ENCODE measurements at regions not wholly inside any gene's neighbourhood (a gene's known extent, or its start where the extent isn't known, plus 50 kb on each side); places are given as distances from the start of the nearest gene placed in this dataset.

DNA sequence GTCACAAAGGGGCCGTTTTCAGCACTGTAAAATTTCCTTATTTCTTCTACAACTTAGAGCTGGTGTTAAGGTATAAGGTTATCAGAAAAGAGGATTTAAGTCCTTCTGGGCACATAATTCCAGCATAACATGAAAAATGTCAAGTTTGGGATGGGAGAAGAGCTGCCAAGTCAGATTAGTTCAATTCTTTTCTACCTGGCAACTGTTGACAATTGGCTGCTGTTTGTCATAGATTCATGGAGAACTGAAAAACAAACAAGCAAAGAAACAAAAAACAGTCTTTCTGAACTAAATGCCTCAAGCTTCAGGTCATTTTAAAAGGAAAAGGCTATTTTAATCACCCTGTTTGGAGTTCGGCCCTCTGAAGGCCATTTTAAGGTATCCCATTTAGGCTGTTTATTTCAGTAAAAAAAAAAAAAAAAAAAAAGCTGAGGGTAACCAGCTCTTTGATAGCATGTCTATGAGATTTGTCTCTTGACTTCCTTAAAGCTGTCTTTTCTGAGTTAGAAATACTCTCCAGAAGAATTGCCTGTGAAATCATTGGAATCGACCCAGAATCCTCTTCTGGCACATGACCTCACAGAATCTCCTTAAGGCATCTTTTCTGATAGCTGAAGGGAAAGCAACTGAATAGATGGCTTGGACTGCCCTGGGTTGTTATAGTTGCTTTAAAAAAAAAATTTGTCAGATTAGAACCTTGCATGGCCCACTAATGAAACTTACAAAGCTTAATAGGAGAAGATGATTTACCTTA, 173.3 kb downstream of the SEMA6D start:
- Mint-ChIP-seq H3K27me3 (ENCODE audit: insufficient read depth, low read depth) (peaks cover 4% of the 10 kb centered on the region), H3K36me3 (no peaks in the 10 kb centered on the region), H3K4me3 (no peak overlapping the region), H3K27ac (no peak overlapping the region), H3K9me3 (peaks cover 8% of the 10 kb centered on the region), H3K4me1 (peaks cover 10% of the 10 kb centered on the region)
- TF ChIP-seq EZH2phosphoT487 (IDR thresholded peaks at IDR 0.05): no peak
- Histone ChIP-seq H3K4me2 (no peak overlapping the region), H3K27me3 (no peaks in the 10 kb centered on the region), H3K4me1 (peaks cover 26% of the 10 kb centered on the region), H2AFZ (replicated peaks) (peak overlapping the region; percentile 18), H3K9me3 (ENCODE audit: low read depth) (no peaks in the 10 kb centered on the region), H3K9ac (no peak overlapping the region), H3K27ac (no peak overlapping the region), H3K4me3 (no peak overlapping the region), H3F3A (ENCODE audit: low read depth) (no peaks in the 10 kb centered on the region), H4K20me1 (ENCODE audit: low read depth) (no peaks in the 10 kb centered on the region), H3K36me3 (no peaks in the 10 kb centered on the region), H3K79me2 (ENCODE audit: low read depth) (no peaks in the 10 kb centered on the region)
- DNase-seq (ENCODE audit: low spot score): no peak

DNA sequence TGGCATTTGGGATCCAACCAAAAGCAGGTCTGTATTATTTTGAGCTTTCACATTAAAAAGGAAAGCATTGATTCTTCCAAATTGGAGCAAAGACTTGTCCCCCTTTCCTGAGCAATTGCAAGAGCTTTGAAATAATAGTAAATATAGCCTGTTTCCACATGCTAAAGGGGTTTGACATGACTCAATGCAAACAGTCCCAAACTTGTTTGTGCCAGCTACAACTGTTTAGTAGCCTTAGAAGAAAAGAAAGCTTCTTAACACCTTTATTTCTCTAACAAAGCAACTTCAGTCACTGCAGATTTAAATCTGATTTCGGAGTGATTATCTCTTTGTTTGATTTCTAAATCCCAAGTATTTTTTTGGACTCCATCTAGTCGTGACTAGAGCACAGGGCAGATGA, 180.2 kb downstream of the SEMA6D start:
- peaks cover 1% of the 10 kb centered on the region for H3K36me3 Mint-ChIP-seq
- H4K20me1 ChIP-seq (ENCODE audit: low read depth): no peaks in the 10 kb centered on the region
- H3K36me3 ChIP-seq: no peaks in the 10 kb centered on the region
- TF ChIP-seq EZH2phosphoT487 (IDR thresholded peaks at IDR 0.05) (no peak), EZH2 (IDR thresholded peaks at IDR 0.05) (no peak)
- TF ChIP-seq, protein P1, sequence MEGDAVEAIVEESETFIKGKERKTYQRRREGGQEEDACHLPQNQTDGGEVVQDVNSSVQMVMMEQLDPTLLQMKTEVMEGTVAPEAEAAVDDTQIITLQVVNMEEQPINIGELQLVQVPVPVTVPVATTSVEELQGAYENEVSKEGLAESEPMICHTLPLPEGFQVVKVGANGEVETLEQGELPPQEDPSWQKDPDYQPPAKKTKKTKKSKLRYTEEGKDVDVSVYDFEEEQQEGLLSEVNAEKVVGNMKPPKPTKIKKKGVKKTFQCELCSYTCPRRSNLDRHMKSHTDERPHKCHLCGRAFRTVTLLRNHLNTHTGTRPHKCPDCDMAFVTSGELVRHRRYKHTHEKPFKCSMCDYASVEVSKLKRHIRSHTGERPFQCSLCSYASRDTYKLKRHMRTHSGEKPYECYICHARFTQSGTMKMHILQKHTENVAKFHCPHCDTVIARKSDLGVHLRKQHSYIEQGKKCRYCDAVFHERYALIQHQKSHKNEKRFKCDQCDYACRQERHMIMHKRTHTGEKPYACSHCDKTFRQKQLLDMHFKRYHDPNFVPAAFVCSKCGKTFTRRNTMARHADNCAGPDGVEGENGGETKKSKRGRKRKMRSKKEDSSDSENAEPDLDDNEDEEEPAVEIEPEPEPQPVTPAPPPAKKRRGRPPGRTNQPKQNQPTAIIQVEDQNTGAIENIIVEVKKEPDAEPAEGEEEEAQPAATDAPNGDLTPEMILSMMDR (IDR thresholded peaks at IDR 0.05): no peak
- peaks cover 11% of the 10 kb centered on the region for H3K9me3 Mint-ChIP-seq
- no peak overlapping the region for H3K4me3 ChIP-seq
- peaks cover 25% of the 10 kb centered on the region for H3K4me1 ChIP-seq
- no peaks in the 10 kb centered on the region for H3K79me2 ChIP-seq (ENCODE audit: low read depth)
- no peak overlapping the region for H3K9ac ChIP-seq
- H3K4me1 Mint-ChIP-seq: peaks cover 7% of the 10 kb centered on the region
- H3K27ac ChIP-seq: peak overlapping the region; percentile 27
- H2AFZ ChIP-seq (replicated peaks): peak overlapping the region; percentile 32
- peak overlapping the region; percentile 44 for H3K4me2 ChIP-seq
- peaks cover 2% of the 10 kb centered on the region for H3K27me3 Mint-ChIP-seq (ENCODE audit: insufficient read depth, low read depth)
- no peaks in the 10 kb centered on the region for H3K9me3 ChIP-seq (ENCODE audit: low read depth)
- no peak overlapping the region for H3K4me3 Mint-ChIP-seq
- DNase-seq (ENCODE audit: low spot score): peak; percentile 13
- H3K27me3 ChIP-seq: no peaks in the 10 kb centered on the region
- no peak overlapping the region for H3K27ac Mint-ChIP-seq
- peaks cover 14% of the 10 kb centered on the region for H3F3A ChIP-seq (ENCODE audit: low read depth)

- no peak overlapping the region for H3K4me3 ChIP-seq
- no peaks in the 10 kb centered on the region for H3K36me3 ChIP-seq
- no peak overlapping the region for H3K4me3 Mint-ChIP-seq
- H3K9me3 ChIP-seq (ENCODE audit: low read depth): peaks cover 8% of the 10 kb centered on the region
- H4K20me1 ChIP-seq (ENCODE audit: low read depth): no peaks in the 10 kb centered on the region
- TF ChIP-seq EZH2phosphoT487 (IDR thresholded peaks at IDR 0.05): no peak
- peaks cover 7% of the 10 kb centered on the region for H3K4me1 Mint-ChIP-seq
- H3K9ac ChIP-seq: no peak overlapping the region
- peaks cover 6% of the 10 kb centered on the region for H3K36me3 Mint-ChIP-seq
- H3K4me1 ChIP-seq: peaks cover 25% of the 10 kb centered on the region
- H3K27me3 ChIP-seq: no peaks in the 10 kb centered on the region
- H3K79me2 ChIP-seq (ENCODE audit: low read depth): no peaks in the 10 kb centered on the region
- H2AFZ ChIP-seq (replicated peaks): no peak overlapping the region
- H3F3A ChIP-seq (ENCODE audit: low read depth): peaks cover 14% of the 10 kb centered on the region
- H3K9me3 Mint-ChIP-seq: peaks cover 31% of the 10 kb centered on the region
- no peak for DNase-seq (ENCODE audit: low spot score)
- H3K4me2 ChIP-seq: no peak overlapping the region
- H3K27ac ChIP-seq: no peak overlapping the region
- H3K27ac Mint-ChIP-seq: no peak overlapping the region
- no peaks in the 10 kb centered on the region for H3K27me3 Mint-ChIP-seq (ENCODE audit: insufficient read depth, low read depth)
Measured at GRCh38 chr15:47900751-47901150, 183.4 kb downstream of the SEMA6D start.

- Histone ChIP-seq H3K79me2 (ENCODE audit: low read depth) (no peaks in the 10 kb centered on the region), H3K4me3 (no peak overlapping the region), H4K20me1 (ENCODE audit: low read depth) (no peaks in the 10 kb centered on the region), H2AFZ (replicated peaks) (no peak overlapping the region), H3K4me2 (no peak overlapping the region), H3K4me1 (peaks cover 8% of the 10 kb centered on the region), H3K9ac (no peak overlapping the region), H3K9me3 (ENCODE audit: low read depth) (peaks cover 8% of the 10 kb centered on the region), H3F3A (ENCODE audit: low read depth) (peaks cover 3% of the 10 kb centered on the region), H3K27me3 (no peaks in the 10 kb centered on the region), H3K36me3 (no peaks in the 10 kb centered on the region), H3K27ac (no peak overlapping the region)
- no peak for DNase-seq (ENCODE audit: low spot score)
- Mint-ChIP-seq H3K27ac (no peak overlapping the region), H3K4me1 (peaks cover under 1% of the 10 kb centered on the region), H3K9me3 (peaks cover 35% of the 10 kb centered on the region), H3K36me3 (peaks cover 6% of the 10 kb centered on the region), H3K27me3 (ENCODE audit: insufficient read depth, low read depth) (no peaks in the 10 kb centered on the region), H3K4me3 (no peak overlapping the region)
- TF ChIP-seq, protein P1 (IDR thresholded peaks at IDR 0.05): no peak
- TF ChIP-seq EZH2phosphoT487 (IDR thresholded peaks at IDR 0.05): no peak
- no peak for TF ChIP-seq EZH2 (IDR thresholded peaks at IDR 0.05)
Measured at GRCh38 chr15:47903368-47903767, 186.1 kb downstream of the SEMA6D start.
